ENCODE measurements at regions not wholly inside any gene's neighbourhood (a gene's known extent, or its start where the extent isn't known, plus 50 kb on each side); places are given as distances from the start of the nearest gene placed in this dataset.

DNA sequence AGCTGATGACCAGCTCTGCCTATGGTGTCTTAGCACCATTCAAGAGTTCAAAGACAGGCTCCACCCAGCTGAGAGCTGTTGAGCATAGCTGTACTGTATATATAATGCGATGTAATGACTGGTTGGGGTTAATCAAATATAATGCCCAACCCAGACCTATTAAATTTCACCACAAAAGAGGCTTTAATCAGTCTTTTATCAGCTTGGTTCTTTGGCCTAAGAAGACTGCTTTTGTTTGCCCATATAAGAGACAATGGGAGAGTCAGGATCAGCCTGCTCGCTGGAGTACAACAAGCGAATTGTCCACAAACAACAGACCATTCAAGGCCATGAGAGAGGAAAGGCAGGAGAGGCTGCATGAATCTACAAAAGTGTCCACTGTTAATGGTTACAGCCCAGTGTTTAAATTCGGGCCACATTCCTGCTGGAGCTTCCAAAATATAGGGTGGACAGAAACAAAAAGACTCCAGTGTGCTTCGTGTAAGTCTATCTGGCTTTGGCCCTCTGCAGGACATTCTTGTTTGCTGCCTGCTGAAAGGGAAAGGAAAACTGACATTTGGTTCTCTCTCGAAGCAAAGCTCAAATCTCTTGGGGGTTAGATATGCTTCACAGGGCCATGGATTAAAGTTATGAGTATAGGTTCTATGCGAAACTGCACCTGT is 109.2 kb upstream of the FOXN2 start:
- TF ChIP-seq POLR2A (IDR thresholded peaks at IDR 0.05; ENCODE audit: borderline replicate concordance, extremely low read depth, insufficient read depth, insufficient read length) (no peak), JUND (IDR thresholded peaks at IDR 0.05) (no peak), EZH2 (IDR thresholded peaks at IDR 0.05) (no peak), RAD21 (IDR thresholded peaks at IDR 0.05; ENCODE audit: low read depth) (no peak), SP1 (IDR thresholded peaks at IDR 0.05; ENCODE audit: low read depth) (no peak)
- TF ChIP-seq, protein P1, sequence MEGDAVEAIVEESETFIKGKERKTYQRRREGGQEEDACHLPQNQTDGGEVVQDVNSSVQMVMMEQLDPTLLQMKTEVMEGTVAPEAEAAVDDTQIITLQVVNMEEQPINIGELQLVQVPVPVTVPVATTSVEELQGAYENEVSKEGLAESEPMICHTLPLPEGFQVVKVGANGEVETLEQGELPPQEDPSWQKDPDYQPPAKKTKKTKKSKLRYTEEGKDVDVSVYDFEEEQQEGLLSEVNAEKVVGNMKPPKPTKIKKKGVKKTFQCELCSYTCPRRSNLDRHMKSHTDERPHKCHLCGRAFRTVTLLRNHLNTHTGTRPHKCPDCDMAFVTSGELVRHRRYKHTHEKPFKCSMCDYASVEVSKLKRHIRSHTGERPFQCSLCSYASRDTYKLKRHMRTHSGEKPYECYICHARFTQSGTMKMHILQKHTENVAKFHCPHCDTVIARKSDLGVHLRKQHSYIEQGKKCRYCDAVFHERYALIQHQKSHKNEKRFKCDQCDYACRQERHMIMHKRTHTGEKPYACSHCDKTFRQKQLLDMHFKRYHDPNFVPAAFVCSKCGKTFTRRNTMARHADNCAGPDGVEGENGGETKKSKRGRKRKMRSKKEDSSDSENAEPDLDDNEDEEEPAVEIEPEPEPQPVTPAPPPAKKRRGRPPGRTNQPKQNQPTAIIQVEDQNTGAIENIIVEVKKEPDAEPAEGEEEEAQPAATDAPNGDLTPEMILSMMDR (IDR thresholded peaks at IDR 0.05 in 2 of 3, conservative IDR thresholded peaks at IDR 0.05 in 1 of 3; ENCODE audit: borderline replicate concordance in 1 of 3, insufficient read depth in 1 of 3, low read depth in 2 of 3, low read length in 2 of 3): no peak
